ENCODE measurements at regions not wholly inside any gene's neighbourhood (a gene's known extent, or its start where the extent isn't known, plus 50 kb on each side); places are given as distances from the start of the nearest gene placed in this dataset.

DNA sequence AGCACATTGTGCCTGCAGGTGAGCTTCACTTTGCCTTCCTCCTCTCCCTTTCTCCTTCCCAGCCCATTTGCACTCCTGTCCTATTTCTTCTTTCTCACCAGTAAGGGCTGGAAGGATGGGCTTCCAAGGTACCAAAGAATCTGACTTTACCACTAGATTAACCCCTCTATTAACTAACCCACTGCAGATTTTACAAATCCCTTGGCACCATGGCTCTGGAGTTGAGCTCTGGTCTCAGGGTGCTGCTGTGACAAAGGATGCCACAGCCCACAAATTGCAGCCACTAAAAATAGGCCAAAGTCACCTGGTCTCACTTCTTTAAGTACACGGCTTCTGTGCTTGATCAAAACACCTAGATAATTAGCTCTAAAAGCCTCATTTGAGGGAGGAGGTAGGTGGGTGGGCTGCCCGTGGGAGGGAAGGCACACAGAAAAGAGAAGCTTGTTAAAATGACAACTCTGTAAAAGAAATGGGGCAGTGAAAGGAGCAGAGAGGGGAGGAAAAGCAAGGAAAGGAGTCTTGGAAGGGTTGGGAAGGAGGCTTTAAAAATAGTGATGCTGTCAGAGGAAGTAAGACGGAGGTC is 327.4 kb downstream of the DRD1 start:
- Mint-ChIP-seq H3K9me3 (no peaks in the 10 kb centered on the region), H3K4me1 (ENCODE audit: low read depth) (no peaks in the 10 kb centered on the region), H3K4me3 (no peak overlapping the region), H3K27ac (no peak overlapping the region), H3K27me3 (ENCODE audit: insufficient read depth) (no peaks in the 10 kb centered on the region), H3K36me3 (ENCODE audit: low read depth) (no peaks in the 10 kb centered on the region)
- DNase-seq (ENCODE audit: low spot score) = no peak
- intact Hi-C loops (cut with micrococcal nuclease) = no loop called here

DNA sequence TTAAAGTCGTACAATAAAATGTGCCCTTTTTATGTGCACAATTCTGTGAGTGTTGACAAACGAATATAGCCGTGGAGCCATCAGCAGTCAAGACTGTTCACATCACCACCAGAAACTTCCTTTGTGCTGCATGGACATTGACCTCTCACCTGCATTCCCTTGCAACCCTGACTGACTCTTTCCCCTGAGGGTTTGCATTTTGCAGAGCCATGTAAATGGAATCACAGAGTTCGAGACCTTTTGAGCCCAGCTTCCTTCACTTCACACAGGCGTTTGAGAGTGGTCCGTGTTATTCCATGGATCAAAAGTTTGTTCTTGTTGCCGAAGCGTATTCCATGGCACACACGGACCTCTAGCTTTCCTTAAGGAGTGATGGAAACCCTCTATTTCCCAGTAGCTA is 328.2 kb downstream of the DRD1 start:
- H3K27ac Mint-ChIP-seq = no peak overlapping the region
- H3K4me1 Mint-ChIP-seq (ENCODE audit: low read depth) = no peaks in the 10 kb centered on the region
- H3K4me3 Mint-ChIP-seq = no peak overlapping the region
- intact Hi-C loops (cut with micrococcal nuclease) = no loop called here
- no peaks in the 10 kb centered on the region for H3K27me3 Mint-ChIP-seq (ENCODE audit: insufficient read depth)
- no peaks in the 10 kb centered on the region for H3K9me3 Mint-ChIP-seq
- no peak for DNase-seq (ENCODE audit: low spot score)
- no peaks in the 10 kb centered on the region for H3K36me3 Mint-ChIP-seq (ENCODE audit: low read depth)

DNA sequence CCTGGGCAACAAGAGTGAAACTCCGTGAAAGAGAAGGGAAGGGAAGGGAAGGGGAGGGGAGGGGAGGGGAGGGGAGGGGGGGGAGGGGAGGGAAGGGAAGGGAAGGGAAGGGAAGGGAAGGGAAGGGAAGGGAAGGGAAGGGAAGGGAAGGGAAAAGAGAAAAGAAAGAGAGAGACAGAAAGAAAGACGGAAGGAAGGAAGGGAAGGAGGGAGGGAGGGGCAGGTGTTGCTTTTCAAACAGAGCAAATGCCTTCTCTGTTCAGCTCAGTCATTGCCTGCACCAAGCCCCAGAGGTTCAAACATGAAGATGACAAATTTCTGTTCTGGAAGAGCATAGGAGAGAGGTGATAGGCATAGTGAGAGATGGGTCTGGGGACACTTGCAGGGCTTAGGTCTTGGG is 330.0 kb downstream of the DRD1 start:
- Mint-ChIP-seq H3K4me3 (no peak overlapping the region), H3K9me3 (peaks cover 7% of the 10 kb centered on the region), H3K27me3 (ENCODE audit: insufficient read depth) (no peaks in the 10 kb centered on the region), H3K27ac (no peak overlapping the region), H3K4me1 (ENCODE audit: low read depth) (no peaks in the 10 kb centered on the region), H3K36me3 (ENCODE audit: low read depth) (no peaks in the 10 kb centered on the region)
- intact Hi-C loops (cut with micrococcal nuclease) = no loop called here
- DNase-seq (ENCODE audit: low spot score) = no peak

DNA sequence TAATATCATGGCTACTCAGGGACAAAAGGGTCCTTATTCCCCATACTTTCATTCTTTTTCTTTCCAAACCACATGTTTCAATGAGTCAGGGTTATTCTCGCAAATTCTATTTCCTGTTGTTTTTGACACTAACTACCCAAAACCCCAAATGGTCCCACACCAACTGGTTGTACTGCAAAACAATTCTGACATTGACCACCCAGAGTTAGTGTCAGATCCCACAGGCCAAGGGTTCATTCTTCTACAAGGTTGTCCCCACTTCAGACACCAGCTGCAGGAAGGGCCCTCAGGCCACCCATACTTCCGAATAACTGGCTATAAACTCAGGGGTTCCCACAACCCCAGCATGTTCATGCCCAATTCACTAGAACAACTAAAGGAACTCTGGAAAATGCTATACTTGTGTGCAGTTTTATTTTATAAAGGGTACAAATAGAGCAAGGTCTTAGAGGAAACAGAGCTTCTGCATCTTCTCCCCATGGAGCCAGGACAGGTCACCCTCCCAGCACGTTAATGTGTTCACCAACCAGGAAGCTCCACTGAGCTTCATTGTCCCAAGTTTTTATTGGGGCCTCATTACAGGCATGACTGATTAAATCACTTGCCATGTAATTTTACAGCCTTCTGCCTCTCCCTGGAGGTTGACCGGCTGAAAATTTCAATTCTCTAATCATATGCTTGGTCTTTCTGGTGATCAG is 334.8 kb downstream of the DRD1 start:
- no peaks in the 10 kb centered on the region for H3K4me1 Mint-ChIP-seq (ENCODE audit: low read depth)
- no peak overlapping the region for H3K4me3 Mint-ChIP-seq
- no peak for DNase-seq (ENCODE audit: low spot score)
- intact Hi-C loops (cut with micrococcal nuclease) = no loop called here
- H3K27me3 Mint-ChIP-seq (ENCODE audit: insufficient read depth) = peaks cover 2% of the 10 kb centered on the region
- H3K9me3 Mint-ChIP-seq = peaks cover 7% of the 10 kb centered on the region
- H3K36me3 Mint-ChIP-seq (ENCODE audit: low read depth) = no peaks in the 10 kb centered on the region
- no peak overlapping the region for H3K27ac Mint-ChIP-seq

DNA sequence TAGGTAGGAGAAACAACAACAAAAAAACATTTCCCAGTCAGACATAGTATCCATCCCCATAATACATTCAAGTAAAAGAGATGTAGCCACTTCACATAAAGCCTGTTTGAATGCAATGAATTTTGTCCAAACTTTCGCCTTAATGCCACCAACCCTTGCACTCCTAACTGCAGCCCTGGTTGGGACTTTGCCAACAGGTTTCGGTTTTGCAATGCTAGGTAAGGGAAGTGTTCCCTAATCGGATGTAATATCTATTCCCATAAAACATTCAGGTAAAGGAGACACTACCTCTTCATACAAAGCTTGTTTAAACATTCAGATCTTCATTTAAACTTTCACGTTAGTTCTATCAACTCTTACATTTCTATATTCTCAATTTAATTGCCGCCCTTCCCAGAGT is 336.1 kb downstream of the DRD1 start:
- no peak for DNase-seq (ENCODE audit: low spot score)
- Mint-ChIP-seq H3K27me3 (ENCODE audit: insufficient read depth) (peaks cover 2% of the 10 kb centered on the region), H3K4me1 (ENCODE audit: low read depth) (no peaks in the 10 kb centered on the region), H3K27ac (no peak overlapping the region), H3K36me3 (ENCODE audit: low read depth) (no peaks in the 10 kb centered on the region), H3K4me3 (no peak overlapping the region), H3K9me3 (peaks cover 7% of the 10 kb centered on the region)
- intact Hi-C loops (cut with micrococcal nuclease) = no loop called here

DNA sequence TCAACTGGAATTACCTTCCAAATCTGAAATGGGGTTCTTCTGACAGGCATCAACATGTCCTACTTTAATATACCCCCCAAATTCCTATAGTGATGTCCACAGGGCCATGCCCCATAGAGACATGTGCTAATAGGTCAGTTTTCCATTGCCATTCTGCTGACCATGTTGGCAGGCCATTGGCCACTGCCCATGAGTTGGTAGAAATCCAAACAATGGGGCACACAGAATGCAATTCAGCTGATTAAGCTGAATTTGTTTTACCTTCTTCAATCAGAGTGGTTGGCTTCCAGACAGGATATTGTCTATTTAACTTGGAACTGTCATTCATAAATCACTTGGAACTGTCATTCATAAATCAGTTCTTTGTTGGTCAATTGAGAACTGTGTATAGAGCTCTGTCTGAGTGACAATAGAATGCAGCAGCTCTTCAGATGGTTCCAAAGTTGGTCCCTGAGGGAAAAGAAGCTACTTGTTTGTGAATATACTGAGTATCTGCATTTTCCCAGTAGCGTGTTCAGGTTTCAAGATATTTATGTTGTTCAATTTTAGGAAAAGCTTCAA is 336.9 kb downstream of the DRD1 start:
- Mint-ChIP-seq H3K27ac (no peak overlapping the region), H3K4me1 (ENCODE audit: low read depth) (no peaks in the 10 kb centered on the region), H3K4me3 (no peak overlapping the region), H3K9me3 (peaks cover 7% of the 10 kb centered on the region), H3K27me3 (ENCODE audit: insufficient read depth) (peaks cover 2% of the 10 kb centered on the region), H3K36me3 (ENCODE audit: low read depth) (no peaks in the 10 kb centered on the region)
- no peak for DNase-seq (ENCODE audit: low spot score)
- intact Hi-C loops (cut with micrococcal nuclease) = no loop called here

DNA sequence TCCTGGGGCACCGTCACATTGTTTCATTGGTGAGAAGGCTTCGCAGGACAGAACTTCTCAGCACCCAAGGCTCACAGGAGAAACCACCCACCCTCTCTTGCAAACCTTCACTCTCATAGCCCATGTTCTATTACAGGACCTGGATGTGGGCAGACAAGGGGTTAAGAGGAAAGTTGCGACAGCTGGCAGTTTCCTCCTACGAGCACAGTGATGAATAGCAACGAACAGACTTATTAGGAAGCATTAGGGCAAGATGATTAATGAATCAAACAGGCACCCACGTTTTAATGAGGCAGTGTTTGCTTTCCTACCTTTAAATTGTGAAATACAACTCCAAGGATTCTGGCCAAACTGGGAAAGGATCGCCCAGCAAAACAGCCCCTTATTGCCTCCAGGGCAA is 339.3 kb downstream of the DRD1 start:
- Mint-ChIP-seq H3K9me3 (peaks cover 7% of the 10 kb centered on the region), H3K4me3 (no peak overlapping the region), H3K36me3 (ENCODE audit: low read depth) (no peaks in the 10 kb centered on the region), H3K4me1 (ENCODE audit: low read depth) (no peaks in the 10 kb centered on the region), H3K27me3 (ENCODE audit: insufficient read depth) (peaks cover 2% of the 10 kb centered on the region), H3K27ac (no peak overlapping the region)
- intact Hi-C loops (cut with micrococcal nuclease) = no loop called here
- no peak for DNase-seq (ENCODE audit: low spot score)

DNA sequence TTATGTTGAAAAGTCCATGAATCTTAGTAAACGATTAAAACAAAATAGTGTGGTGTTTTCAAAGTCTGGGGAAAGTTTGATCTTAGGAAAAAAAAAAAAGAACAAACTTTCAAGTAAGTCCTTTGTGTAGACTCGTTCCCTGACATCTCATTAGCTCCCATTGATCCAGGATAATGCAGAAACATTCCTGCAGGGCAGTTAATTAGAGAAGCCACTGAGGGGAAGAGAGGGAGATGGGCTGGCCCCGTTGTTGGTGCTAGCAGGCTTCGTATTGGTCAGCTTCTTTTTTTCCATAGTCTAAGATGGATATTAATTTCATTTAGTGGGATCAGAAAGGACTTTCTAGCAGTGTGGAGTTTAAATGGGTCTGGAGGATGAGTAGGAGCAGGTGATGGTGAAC is 340.2 kb downstream of the DRD1 start:
- Mint-ChIP-seq H3K36me3 (ENCODE audit: low read depth) (no peaks in the 10 kb centered on the region), H3K27ac (no peak overlapping the region), H3K4me3 (no peak overlapping the region), H3K4me1 (ENCODE audit: low read depth) (no peaks in the 10 kb centered on the region), H3K27me3 (ENCODE audit: insufficient read depth) (peaks cover 2% of the 10 kb centered on the region), H3K9me3 (no peaks in the 10 kb centered on the region)
- intact Hi-C loops (cut with micrococcal nuclease) = no loop called here
- no peak for DNase-seq (ENCODE audit: low spot score)

DNA sequence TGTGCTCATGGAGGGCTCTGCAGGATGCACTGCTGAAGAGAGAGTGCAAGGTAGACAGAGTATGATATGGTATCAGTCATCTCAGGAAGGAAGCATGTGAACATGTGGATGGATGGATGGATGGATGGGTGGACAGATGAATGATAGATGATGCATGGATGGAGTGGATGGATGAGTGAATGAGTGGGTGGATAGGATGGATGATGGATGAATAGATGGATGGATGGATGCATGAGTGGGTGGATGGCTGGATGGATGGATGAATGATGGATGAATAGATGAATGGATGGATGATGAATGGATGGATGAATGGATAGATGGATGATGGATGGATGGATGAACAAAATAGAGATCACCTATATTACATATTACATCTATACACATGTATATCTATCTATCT is 341.3 kb downstream of the DRD1 start:
- no peaks in the 10 kb centered on the region for H3K9me3 Mint-ChIP-seq
- no peaks in the 10 kb centered on the region for H3K36me3 Mint-ChIP-seq (ENCODE audit: low read depth)
- H3K4me1 Mint-ChIP-seq (ENCODE audit: low read depth) = no peaks in the 10 kb centered on the region
- no peak for DNase-seq (ENCODE audit: low spot score)
- peaks cover 2% of the 10 kb centered on the region for H3K27me3 Mint-ChIP-seq (ENCODE audit: insufficient read depth)
- intact Hi-C loops (cut with micrococcal nuclease) = no loop called here
- no peak overlapping the region for H3K4me3 Mint-ChIP-seq
- H3K27ac Mint-ChIP-seq = no peak overlapping the region

DNA sequence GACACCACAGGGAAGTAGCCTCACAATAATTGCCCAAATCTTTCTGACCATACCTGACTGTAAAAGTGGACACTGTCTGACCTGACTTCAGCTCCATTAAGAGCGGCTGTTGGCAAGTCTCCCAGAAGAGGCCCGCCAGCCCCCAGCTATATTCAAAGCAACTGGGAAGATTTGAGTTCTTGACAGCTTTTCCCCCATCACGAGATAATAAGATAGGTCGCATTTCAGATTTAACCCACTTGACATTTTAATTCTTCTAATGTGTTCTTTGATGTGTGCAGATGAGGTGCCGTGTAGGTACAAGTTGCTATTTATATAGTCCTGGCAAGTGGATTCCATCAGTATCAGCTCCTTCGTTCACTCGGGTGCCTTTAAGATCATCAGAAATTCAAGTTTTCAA is 345.7 kb downstream of the DRD1 start:
- intact Hi-C loops (cut with micrococcal nuclease) = no loop called here
- H3K4me3 Mint-ChIP-seq = no peak overlapping the region
- H3K36me3 Mint-ChIP-seq (ENCODE audit: low read depth) = no peaks in the 10 kb centered on the region
- no peak for DNase-seq (ENCODE audit: low spot score)
- peaks cover 4% of the 10 kb centered on the region for H3K27me3 Mint-ChIP-seq (ENCODE audit: insufficient read depth)
- no peaks in the 10 kb centered on the region for H3K4me1 Mint-ChIP-seq (ENCODE audit: low read depth)
- no peak overlapping the region for H3K27ac Mint-ChIP-seq
- H3K9me3 Mint-ChIP-seq = no peaks in the 10 kb centered on the region

DNA sequence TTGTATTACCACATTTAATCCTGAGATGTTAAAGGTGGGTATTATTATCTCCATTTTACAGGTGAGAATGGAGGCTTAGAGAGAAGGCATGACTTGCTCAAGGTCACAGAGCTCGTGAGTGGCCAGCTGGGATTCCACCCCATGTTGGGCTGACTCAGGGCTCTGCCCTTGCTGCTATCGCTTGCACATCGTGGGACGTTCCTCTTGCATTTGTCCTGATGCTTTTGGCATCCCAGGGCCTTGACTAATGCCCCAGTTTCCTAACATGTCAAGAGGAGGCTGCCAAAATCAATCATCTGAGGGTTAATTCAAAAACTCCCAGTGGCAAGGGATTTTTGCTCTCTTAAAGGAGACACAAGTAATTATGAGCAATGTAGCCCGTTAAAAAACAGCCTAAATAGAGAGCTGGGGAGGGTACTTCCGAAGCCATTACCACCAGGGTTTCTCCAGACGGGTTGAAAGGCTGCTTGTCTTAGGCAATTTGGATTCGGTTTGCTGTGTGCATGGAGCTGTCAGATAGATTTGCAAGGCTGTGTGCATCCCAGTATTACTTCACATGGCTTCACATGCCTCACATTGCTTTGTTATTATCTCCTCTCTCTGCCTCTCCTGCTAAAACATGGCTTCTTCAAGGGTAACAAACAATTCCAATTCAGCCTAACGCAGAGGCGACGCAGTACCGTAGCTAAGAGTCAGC is 347.4 kb downstream of the DRD1 start:
- H3K27ac Mint-ChIP-seq = no peak overlapping the region
- no peak overlapping the region for H3K4me3 Mint-ChIP-seq
- intact Hi-C loops (cut with micrococcal nuclease) = no loop called here
- H3K36me3 Mint-ChIP-seq (ENCODE audit: low read depth) = no peaks in the 10 kb centered on the region
- DNase-seq (ENCODE audit: low spot score) = no peak
- H3K9me3 Mint-ChIP-seq = no peaks in the 10 kb centered on the region
- no peaks in the 10 kb centered on the region for H3K4me1 Mint-ChIP-seq (ENCODE audit: low read depth)
- H3K27me3 Mint-ChIP-seq (ENCODE audit: insufficient read depth) = peaks cover 5% of the 10 kb centered on the region

DNA sequence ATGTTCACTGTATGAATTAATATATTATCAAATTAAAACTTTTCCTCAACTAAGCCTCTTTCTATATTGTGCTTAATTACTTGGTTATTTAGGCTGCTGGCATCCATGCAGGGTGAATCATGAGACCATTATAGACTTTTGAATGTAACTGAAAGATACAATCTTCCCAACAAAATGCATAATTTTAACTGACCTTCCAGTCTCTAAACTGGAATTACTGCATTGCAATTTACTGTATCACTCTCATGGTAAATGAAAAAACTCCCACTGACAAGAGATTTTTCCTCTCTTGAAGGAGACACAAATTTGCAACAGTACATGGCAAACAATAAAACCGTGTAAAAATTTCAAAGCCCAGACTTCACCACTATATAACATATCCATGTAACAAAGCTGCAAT is 349.5 kb downstream of the DRD1 start:
- no peak overlapping the region for H3K4me3 Mint-ChIP-seq
- H3K9me3 Mint-ChIP-seq = no peaks in the 10 kb centered on the region

DNA sequence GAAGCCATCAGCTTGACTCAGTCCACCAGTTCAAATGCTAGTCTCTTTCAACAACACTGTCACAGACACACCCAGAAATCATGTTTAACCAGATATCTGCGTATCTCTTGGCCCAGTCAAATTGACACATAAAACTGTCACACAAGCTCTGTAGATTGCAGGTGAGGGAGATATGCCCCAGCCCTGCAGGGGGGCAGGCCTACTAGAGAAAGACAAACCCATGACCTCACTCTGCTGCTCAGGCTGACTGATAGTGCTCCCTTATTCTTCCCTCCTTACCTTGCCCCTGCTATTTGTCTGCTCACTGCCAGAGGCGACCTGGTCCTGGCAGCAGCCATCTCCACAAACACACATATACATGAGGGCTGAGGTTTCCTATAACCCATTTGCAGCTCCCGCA is 351.3 kb downstream of the DRD1 start:
- H3K27ac Mint-ChIP-seq = no peak overlapping the region
- no peak overlapping the region for H3K4me3 Mint-ChIP-seq
- DNase-seq (ENCODE audit: low spot score) = no peak
- no peaks in the 10 kb centered on the region for H3K4me1 Mint-ChIP-seq (ENCODE audit: low read depth)
- H3K9me3 Mint-ChIP-seq = no peaks in the 10 kb centered on the region
- intact Hi-C loops (cut with micrococcal nuclease) = no loop called here
- peaks cover 5% of the 10 kb centered on the region for H3K27me3 Mint-ChIP-seq (ENCODE audit: insufficient read depth)
- H3K36me3 Mint-ChIP-seq (ENCODE audit: low read depth) = no peaks in the 10 kb centered on the region

More for the DNA sequence above, 349.5 kb downstream of the DRD1 start:
- Mint-ChIP-seq H3K27ac (no peak overlapping the region), H3K4me1 (ENCODE audit: low read depth) (no peaks in the 10 kb centered on the region), H3K27me3 (ENCODE audit: insufficient read depth) (peaks cover 5% of the 10 kb centered on the region), H3K36me3 (ENCODE audit: low read depth) (no peaks in the 10 kb centered on the region)
- intact Hi-C loops (cut with micrococcal nuclease) = no loop called here
- DNase-seq (ENCODE audit: low spot score) = no peak

All from activated T-helper 1 cell treated with anti-CD3 and anti-CD28 coated beads, Interleukin-12 subunit alpha, Interleukin-12 subunit beta, Interleukin-2, Interleukin-4 antibody, amounts not matched to agents 30 ng/mL and 10 ng/mL and 1 ng/mL, durations not matched to agents 14 hours and 24 hours and 36 hours (primary cell).